ENCODE measurements at regions not wholly inside any gene's neighbourhood (a gene's known extent, or its start where the extent isn't known, plus 50 kb on each side); places are given as distances from the start of the nearest gene placed in this dataset.

DNA sequence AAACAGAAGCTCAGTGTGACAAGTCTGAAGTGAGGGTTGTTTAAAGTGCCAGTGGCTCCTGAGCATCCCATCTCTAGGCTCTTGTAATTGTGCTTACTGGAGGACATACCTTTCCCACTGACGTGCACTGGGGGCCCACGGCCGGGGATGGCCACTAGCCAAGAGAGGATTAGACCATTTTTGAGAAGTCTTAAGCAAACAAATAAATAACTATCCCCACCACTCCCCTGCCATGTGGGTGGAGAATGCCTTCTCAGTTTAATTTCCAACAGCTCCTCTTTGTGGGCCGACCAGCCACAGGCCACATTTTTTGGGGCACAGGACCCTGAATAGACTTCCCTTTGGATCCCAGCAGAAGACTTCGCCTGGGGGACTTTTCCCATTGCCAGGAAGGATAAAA lies 125.0 kb upstream of the MSX1 start:
- TF ChIP-seq, protein P1, sequence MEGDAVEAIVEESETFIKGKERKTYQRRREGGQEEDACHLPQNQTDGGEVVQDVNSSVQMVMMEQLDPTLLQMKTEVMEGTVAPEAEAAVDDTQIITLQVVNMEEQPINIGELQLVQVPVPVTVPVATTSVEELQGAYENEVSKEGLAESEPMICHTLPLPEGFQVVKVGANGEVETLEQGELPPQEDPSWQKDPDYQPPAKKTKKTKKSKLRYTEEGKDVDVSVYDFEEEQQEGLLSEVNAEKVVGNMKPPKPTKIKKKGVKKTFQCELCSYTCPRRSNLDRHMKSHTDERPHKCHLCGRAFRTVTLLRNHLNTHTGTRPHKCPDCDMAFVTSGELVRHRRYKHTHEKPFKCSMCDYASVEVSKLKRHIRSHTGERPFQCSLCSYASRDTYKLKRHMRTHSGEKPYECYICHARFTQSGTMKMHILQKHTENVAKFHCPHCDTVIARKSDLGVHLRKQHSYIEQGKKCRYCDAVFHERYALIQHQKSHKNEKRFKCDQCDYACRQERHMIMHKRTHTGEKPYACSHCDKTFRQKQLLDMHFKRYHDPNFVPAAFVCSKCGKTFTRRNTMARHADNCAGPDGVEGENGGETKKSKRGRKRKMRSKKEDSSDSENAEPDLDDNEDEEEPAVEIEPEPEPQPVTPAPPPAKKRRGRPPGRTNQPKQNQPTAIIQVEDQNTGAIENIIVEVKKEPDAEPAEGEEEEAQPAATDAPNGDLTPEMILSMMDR (IDR thresholded peaks at IDR 0.05): no peak
- TF ChIP-seq POLR2A (IDR thresholded peaks at IDR 0.05) (no peak), POLR2AphosphoS5 (IDR thresholded peaks at IDR 0.05; ENCODE audit: insufficient read depth in 1 of 2, low read depth in 1 of 2) (no peak)

Data from vagina (tissue), 2 donors.